ENCODE measurements at regions not wholly inside any gene's neighbourhood (a gene's known extent, or its start where the extent isn't known, plus 50 kb on each side); places are given as distances from the start of the nearest gene placed in this dataset.
"Not testable (repeated sequence)": the region's sequence is repeated elsewhere in the genome, so short reads cannot be mapped to it uniquely, and the experiment has no call there.

GRCh38 chr17:53765609-53766008, 57.1 kb upstream of the KIF2B start:
- no peak overlapping the region for H3K4me3 ChIP-seq (ENCODE audit: low read depth, low read length)
- no peak for DNase-seq (ENCODE audit: low read depth)
- no peak for TF ChIP-seq CTCF (IDR thresholded peaks at IDR 0.05; ENCODE audit: low read depth, low read length, missing control alignments)

GRCh38 chr17:53765129-53765528, 57.6 kb upstream of the KIF2B start:
- TF ChIP-seq CTCF (IDR thresholded peaks at IDR 0.05; ENCODE audit: low read depth, low read length, missing control alignments) = no peak
- H3K4me3 ChIP-seq (ENCODE audit: low read depth, low read length) = no peak overlapping the region
- no peak for DNase-seq (ENCODE audit: low read depth)

GRCh38 chr17:53757559-53757958, 65.2 kb upstream of the KIF2B start:
- DNase-seq (ENCODE audit: low read depth) = no peak
- TF ChIP-seq CTCF (IDR thresholded peaks at IDR 0.05; ENCODE audit: low read depth, low read length, missing control alignments) = no peak
- no peak overlapping the region for H3K4me3 ChIP-seq (ENCODE audit: low read depth, low read length)

GRCh38 chr17:53757116-53757515, 65.6 kb upstream of the KIF2B start:
- not testable (repeated sequence) for H3K4me3 ChIP-seq (ENCODE audit: low read depth, low read length); DNase-seq (ENCODE audit: low read depth)

GRCh38 chr17:53749178-53749577, 73.5 kb upstream of the KIF2B start:
- no peak for DNase-seq (ENCODE audit: low read depth)
- no peak for TF ChIP-seq CTCF (IDR thresholded peaks at IDR 0.05; ENCODE audit: low read depth, low read length, missing control alignments)

GRCh38 chr17:53748159-53748820, 74.4 kb upstream of the KIF2B start:
- DNase-seq (ENCODE audit: low read depth); H3K4me3 ChIP-seq (ENCODE audit: low read depth, low read length): not testable (repeated sequence)

More at GRCh38 chr17:53749178-53749577, 73.5 kb upstream of the KIF2B start:
- H3K4me3 ChIP-seq (ENCODE audit: low read depth, low read length) = no peak overlapping the region

- no peak for DNase-seq (ENCODE audit: low read depth)
- TF ChIP-seq CTCF (IDR thresholded peaks at IDR 0.05; ENCODE audit: low read depth, low read length, missing control alignments) = no peak
- no peak overlapping the region for H3K4me3 ChIP-seq (ENCODE audit: low read depth, low read length)
Observed at GRCh38 chr17:53740312-53740711, 82.4 kb upstream of the KIF2B start.

- no peak for DNase-seq (ENCODE audit: low read depth)
- H3K4me3 ChIP-seq (ENCODE audit: low read depth, low read length) = no peak overlapping the region
- TF ChIP-seq CTCF (IDR thresholded peaks at IDR 0.05; ENCODE audit: low read depth, low read length, missing control alignments) = no peak
Observed at GRCh38 chr17:53736516-53737240, 86.0 kb upstream of the KIF2B start.
